Chondrocyte (in vitro differentiated cells): ENCODE measurements at regions not wholly inside any gene's neighbourhood (a gene's known extent, or its start where the extent isn't known, plus 50 kb on each side); places are given as distances from the start of the nearest gene placed in this dataset.
"Not testable (repeated sequence)": the region's sequence is repeated elsewhere in the genome, so short reads cannot be mapped to it uniquely, and the experiment has no call there.

ENCODE experiments used
- DNase-seq: peaks from one replicate; pipeline ENCODE4 v3.0.0; 2021; ENCODE audit warnings: mixed read lengths, low spot score
- H3K27ac Mint-ChIP-seq: one replicate; pipeline ENCODE4 v1.8.0; 2021; ENCODE audit warnings: mild to moderate bottlenecking, moderate library complexity, mixed read lengths; ENCODE audit not compliant: unreplicated experiment
- H3K27me3 Mint-ChIP-seq: 2 replicates; pipeline ENCODE4 v1.8.0; 2021; ENCODE audit warnings: low read depth, mixed read lengths
- H3K36me3 Mint-ChIP-seq: 2 replicates; pipeline ENCODE4 v1.8.0; 2021; ENCODE audit warnings: low read depth, mixed read lengths
- H3K4me1 Mint-ChIP-seq: 2 replicates; pipeline ENCODE4 v1.8.0; 2021; ENCODE audit warnings: low read depth, mild to moderate bottlenecking, mixed read lengths
- H3K4me3 Mint-ChIP-seq: one replicate; pipeline ENCODE4 v1.8.0; 2021; ENCODE audit warnings: mild to moderate bottlenecking, moderate library complexity, mixed read lengths; ENCODE audit not compliant: unreplicated experiment
- H3K9me3 Mint-ChIP-seq: 2 replicates; pipeline ENCODE4 v1.8.0; 2021; ENCODE audit warnings: low read depth, mixed read lengths
- TF ChIP-seq, protein P1 (sequence below): fragments of 200-600 bp; sonication (generic); IDR thresholded peaks from 2 replicates; pipeline ENCODE4 v1.5.0; 2021; ENCODE audit warnings: antibody characterized with exemption, mild to moderate bottlenecking, moderate library complexity

DNA sequence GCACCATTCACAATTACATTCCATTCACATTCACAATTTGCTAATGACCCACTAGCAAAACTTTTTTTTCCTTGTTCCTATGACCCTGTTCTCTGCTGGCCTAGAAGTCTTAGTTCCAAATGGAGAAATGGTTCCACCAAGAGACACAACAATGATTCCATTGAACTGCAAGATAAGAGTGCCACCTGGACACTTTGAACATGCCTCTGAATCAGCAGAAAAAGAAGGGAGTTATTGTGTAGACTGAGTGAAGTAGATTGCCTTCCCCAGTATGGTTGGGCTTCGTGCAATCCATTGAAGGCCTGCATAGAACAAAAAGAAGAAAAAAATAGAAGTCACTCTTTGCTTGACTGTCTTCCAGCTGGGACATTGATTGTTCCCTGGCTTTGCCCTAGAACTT, 133.8 kb upstream of the PMCH start:
- Mint-ChIP-seq H3K27me3 (peaks cover 9% of the 10 kb centered on the region), H3K9me3 (peaks cover 5% of the 10 kb centered on the region), H3K27ac (no peak overlapping the region), H3K36me3 (no peaks in the 10 kb centered on the region), H3K4me1 (no peaks in the 10 kb centered on the region), H3K4me3 (no peak overlapping the region)
- TF ChIP-seq, protein P1, sequence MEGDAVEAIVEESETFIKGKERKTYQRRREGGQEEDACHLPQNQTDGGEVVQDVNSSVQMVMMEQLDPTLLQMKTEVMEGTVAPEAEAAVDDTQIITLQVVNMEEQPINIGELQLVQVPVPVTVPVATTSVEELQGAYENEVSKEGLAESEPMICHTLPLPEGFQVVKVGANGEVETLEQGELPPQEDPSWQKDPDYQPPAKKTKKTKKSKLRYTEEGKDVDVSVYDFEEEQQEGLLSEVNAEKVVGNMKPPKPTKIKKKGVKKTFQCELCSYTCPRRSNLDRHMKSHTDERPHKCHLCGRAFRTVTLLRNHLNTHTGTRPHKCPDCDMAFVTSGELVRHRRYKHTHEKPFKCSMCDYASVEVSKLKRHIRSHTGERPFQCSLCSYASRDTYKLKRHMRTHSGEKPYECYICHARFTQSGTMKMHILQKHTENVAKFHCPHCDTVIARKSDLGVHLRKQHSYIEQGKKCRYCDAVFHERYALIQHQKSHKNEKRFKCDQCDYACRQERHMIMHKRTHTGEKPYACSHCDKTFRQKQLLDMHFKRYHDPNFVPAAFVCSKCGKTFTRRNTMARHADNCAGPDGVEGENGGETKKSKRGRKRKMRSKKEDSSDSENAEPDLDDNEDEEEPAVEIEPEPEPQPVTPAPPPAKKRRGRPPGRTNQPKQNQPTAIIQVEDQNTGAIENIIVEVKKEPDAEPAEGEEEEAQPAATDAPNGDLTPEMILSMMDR: no peak
- DNase-seq: no peak

DNA sequence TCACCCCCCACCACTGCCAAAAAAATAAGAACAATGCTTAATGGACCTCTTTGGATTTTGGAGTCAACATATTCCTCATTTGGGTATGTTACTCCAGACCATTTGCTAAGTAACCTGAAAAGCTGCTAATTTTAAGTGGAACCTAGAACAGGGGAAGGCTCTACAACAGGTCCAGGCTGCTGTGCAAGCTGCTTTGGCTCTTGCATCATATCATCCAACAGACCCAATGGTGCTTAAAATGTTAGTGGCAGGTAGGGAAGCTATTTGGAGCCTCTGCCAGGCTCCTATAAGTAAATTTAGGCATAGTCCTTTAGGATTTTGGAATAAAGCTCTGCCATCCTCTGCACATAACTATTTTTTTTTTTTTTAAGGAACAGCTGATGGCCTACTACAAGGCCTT, 132.2 kb upstream of the PMCH start:
- TF ChIP-seq, protein P1: no peak
- peaks cover 2% of the 10 kb centered on the region for H3K9me3 Mint-ChIP-seq

DNA sequence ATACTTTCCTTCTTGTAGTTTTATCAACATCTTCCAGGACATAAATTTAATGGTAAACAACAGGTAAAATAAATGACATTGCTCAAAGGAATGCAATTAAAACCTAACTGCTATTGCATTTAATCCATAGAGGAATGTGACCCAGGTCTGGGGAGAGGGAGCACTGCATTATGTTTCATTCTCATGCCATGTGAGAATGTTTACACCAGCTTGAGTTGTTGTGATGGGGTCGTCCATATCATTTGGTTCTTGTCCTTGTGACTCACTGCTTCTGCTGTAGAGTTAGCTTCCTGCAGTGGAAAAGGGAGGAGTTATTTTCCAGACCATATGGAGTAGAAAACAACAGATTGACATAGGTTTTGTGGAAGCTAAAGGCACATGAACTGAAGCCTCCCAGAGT, 129.3 kb upstream of the PMCH start:
- H3K4me3 Mint-ChIP-seq: no peak overlapping the region
- H3K27ac Mint-ChIP-seq: no peak overlapping the region
- peaks cover 6% of the 10 kb centered on the region for H3K27me3 Mint-ChIP-seq

More for the DNA sequence above, 132.2 kb upstream of the PMCH start:
- Mint-ChIP-seq H3K36me3 (no peaks in the 10 kb centered on the region), H3K27me3 (peaks cover 9% of the 10 kb centered on the region), H3K4me3 (no peak overlapping the region), H3K27ac (no peak overlapping the region), H3K4me1 (no peaks in the 10 kb centered on the region)
- DNase-seq: no peak

DNA sequence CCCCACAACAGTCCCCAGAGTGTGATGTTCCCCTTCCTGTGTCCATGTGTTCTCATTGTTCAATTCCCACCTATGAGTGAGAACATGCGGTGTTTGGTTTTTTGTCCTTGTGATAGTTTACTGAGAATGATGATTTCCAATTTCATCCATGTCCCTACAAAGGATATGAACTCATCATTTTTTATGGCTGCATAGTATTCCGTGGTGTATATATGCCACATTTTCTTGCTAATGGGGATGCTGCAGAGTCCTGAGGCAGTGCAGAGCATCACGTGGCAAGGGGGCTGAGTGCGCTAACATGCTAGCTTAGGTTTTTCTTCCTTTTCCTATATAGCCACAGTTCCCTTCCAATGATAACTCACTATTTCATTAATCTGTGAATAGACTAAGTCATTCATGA, 127.5 kb upstream of the PMCH start:
- not testable (repeated sequence) for H3K9me3 Mint-ChIP-seq, H3K27me3 Mint-ChIP-seq, DNase-seq, H3K4me3 Mint-ChIP-seq, H3K27ac Mint-ChIP-seq, H3K36me3 Mint-ChIP-seq, H3K4me1 Mint-ChIP-seq

More for the DNA sequence above, 129.3 kb upstream of the PMCH start:
- no peaks in the 10 kb centered on the region for H3K9me3 Mint-ChIP-seq
- TF ChIP-seq, protein P1: no peak
- H3K4me1 Mint-ChIP-seq: no peaks in the 10 kb centered on the region
- DNase-seq: no peak
- H3K36me3 Mint-ChIP-seq: no peaks in the 10 kb centered on the region

DNA sequence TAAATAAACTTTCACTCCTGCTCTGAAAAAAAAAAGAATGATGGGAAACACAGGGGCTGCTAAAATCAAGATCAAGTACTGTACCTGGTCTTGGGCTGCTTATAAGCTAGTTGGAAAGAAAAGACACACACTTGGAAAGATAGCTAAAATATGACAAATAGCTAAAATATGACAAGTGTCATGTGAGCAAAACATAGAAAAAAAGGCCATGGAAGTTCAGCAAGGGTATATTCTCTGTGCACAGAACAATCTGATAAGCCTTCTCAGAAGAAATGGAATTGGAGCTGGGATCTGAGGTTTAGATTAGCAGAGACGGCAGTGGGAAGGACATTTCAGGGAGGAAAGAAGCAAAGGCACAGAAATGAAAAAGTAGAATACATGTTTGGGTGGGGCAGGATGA, 126.2 kb upstream of the PMCH start:
- H3K4me1 Mint-ChIP-seq: no peaks in the 10 kb centered on the region
- H3K27me3 Mint-ChIP-seq: peaks cover 6% of the 10 kb centered on the region
- no peak overlapping the region for H3K27ac Mint-ChIP-seq
- no peaks in the 10 kb centered on the region for H3K36me3 Mint-ChIP-seq
- no peaks in the 10 kb centered on the region for H3K9me3 Mint-ChIP-seq
- TF ChIP-seq, protein P1: no peak
- no peak for DNase-seq
- no peak overlapping the region for H3K4me3 Mint-ChIP-seq

DNA sequence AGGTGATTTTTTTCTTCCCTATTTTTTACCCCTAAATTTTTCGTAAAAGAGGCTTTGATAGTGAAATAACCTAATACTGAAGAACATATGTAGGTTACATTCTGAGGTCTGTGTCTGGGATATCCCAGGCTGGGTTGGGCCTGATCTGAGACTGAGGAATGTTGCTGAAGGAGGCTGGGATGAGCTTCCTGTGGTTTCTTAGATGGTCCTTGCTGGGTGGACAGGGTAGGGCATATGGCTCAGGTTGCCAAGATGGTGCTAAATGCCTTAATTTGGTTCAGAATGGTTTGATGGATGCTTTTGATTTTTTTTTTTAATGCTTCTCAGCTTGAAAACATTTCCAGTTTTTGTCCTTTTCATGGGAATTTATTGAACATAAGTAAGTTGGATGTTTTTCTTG, 124.6 kb upstream of the PMCH start:
- no peak for DNase-seq
- no peaks in the 10 kb centered on the region for H3K4me1 Mint-ChIP-seq
- peaks cover 9% of the 10 kb centered on the region for H3K27me3 Mint-ChIP-seq
- H3K27ac Mint-ChIP-seq: no peak overlapping the region
- no peaks in the 10 kb centered on the region for H3K9me3 Mint-ChIP-seq
- H3K36me3 Mint-ChIP-seq: no peaks in the 10 kb centered on the region
- TF ChIP-seq, protein P1: no peak
- no peak overlapping the region for H3K4me3 Mint-ChIP-seq
